Gastroesophageal sphincter (tissue), 3 donors: ENCODE measurements at regions not wholly inside any gene's neighbourhood (a gene's known extent, or its start where the extent isn't known, plus 50 kb on each side); places are given as distances from the start of the nearest gene placed in this dataset.
"Not testable (repeated sequence)": the region's sequence is repeated elsewhere in the genome, so short reads cannot be mapped to it uniquely, and the experiment has no call there.

ENCODE experiments used
- EP300 ChIP-seq: sonication (generic); formaldehyde crosslinking; IDR thresholded peaks from one replicate; pipeline ENCODE4 v1.6.1; 2017; ENCODE audit warnings: antibody characterized with exemption, mild to moderate bottlenecking
- POLR2A ChIP-seq, 2 donors: fragments of 450-650 bp; IDR thresholded peaks; one replicate each; pipeline ENCODE4 v1.6.1; 2017; ENCODE audit warnings: antibody characterized with exemption in 2 of 2, mild to moderate bottlenecking in 2 of 2, moderate library complexity in 1 of 2
- POLR2AphosphoS5 ChIP-seq: sonication (generic); formaldehyde crosslinking; IDR thresholded peaks from one replicate; pipeline ENCODE4 v1.6.1; 2017; ENCODE audit warnings: antibody characterized with exemption
- TF ChIP-seq, protein P1 (sequence below), 4 experiments: fragments of 200-600 bp in 2 of 4; fragments of 450-650 bp in 2 of 4; sonication (generic) in 1 of 4; IDR thresholded peaks; one replicate each; pipeline ENCODE4 v1.5.1; 2017 to 2019; ENCODE audit warnings: antibody characterized with exemption in 4 of 4, mild to moderate bottlenecking in 2 of 4, moderate library complexity in 2 of 4

DNA sequence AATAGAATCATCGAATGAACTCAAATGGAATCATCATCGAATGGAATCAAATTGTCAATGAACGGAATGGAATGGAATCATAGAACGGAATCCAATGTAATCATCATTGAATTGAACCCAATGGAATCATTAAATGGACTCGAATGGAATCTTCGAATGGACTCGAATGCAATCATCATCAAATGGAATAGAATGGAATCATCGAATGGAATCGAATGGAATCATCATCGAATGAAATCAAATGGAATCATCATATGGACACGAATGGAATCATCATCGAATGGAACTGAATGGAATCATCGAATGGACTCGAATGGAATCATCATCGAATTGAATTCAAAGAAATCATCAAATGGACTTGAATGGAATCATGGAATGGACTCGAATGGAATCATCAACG lies 226.2 kb downstream of the SHCBP1 start:
- TF ChIP-seq, protein P1, sequence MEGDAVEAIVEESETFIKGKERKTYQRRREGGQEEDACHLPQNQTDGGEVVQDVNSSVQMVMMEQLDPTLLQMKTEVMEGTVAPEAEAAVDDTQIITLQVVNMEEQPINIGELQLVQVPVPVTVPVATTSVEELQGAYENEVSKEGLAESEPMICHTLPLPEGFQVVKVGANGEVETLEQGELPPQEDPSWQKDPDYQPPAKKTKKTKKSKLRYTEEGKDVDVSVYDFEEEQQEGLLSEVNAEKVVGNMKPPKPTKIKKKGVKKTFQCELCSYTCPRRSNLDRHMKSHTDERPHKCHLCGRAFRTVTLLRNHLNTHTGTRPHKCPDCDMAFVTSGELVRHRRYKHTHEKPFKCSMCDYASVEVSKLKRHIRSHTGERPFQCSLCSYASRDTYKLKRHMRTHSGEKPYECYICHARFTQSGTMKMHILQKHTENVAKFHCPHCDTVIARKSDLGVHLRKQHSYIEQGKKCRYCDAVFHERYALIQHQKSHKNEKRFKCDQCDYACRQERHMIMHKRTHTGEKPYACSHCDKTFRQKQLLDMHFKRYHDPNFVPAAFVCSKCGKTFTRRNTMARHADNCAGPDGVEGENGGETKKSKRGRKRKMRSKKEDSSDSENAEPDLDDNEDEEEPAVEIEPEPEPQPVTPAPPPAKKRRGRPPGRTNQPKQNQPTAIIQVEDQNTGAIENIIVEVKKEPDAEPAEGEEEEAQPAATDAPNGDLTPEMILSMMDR (IDR thresholded peaks at IDR 0.05), result not testable (repeated sequence)
- not testable (repeated sequence) for TF ChIP-seq POLR2A (IDR thresholded peaks at IDR 0.05); POLR2AphosphoS5; EP300
